ENCODE measurements at regions not wholly inside any gene's neighbourhood (a gene's known extent, or its start where the extent isn't known, plus 50 kb on each side); places are given as distances from the start of the nearest gene placed in this dataset.

- peak overlapping the region; percentile 100 for H4K91ac ChIP-seq (ENCODE audit: insufficient read depth, low read depth, low read length)
- H3K56ac ChIP-seq (ENCODE audit: extremely low read depth, insufficient read depth, low read length): peak overlapping the region; percentile 91
- peak overlapping the region; percentile 100 for H3K4ac ChIP-seq (ENCODE audit: low read depth, low read length)
- no peaks in the 10 kb centered on the region for H3K9me3 ChIP-seq (ENCODE audit: control insufficient read depth, insufficient read depth, low read length)
- H2BK120ac ChIP-seq (ENCODE audit: low read depth, low read length): peak overlapping the region; percentile 100
- TF ChIP-seq MXI1 (IDR thresholded peaks at IDR 0.05; ENCODE audit: borderline replicate concordance, low read depth, low read length): no peak
- TF ChIP-seq RFX5 (IDR thresholded peaks at IDR 0.05; ENCODE audit: low read depth, low read length): no peak
- no peak for TF ChIP-seq MAZ (IDR thresholded peaks at IDR 0.05; ENCODE audit: borderline replicate concordance, low read depth, low read length)
- TF ChIP-seq MAFK (IDR thresholded peaks at IDR 0.05; ENCODE audit: low read depth, low read length): no peak
- no peak for TF ChIP-seq BHLHE40 (IDR thresholded peaks at IDR 0.05; ENCODE audit: low read depth, low read length)
- no peak for TF ChIP-seq RCOR1 (IDR thresholded peaks at IDR 0.05; ENCODE audit: insufficient replicate concordance, low read length)
- TF ChIP-seq NFE2L2 (IDR thresholded peaks at IDR 0.05; ENCODE audit: low read depth, low read length): no peak
- TF ChIP-seq SMC3 (IDR thresholded peaks at IDR 0.05; ENCODE audit: low read depth, low read length): no peak
- no peak overlapping the region for H2AFZ ChIP-seq (replicated peaks; ENCODE audit: low read length, poor library complexity)
- ChIA-PET POLR2A (ENCODE audit: unreplicated experiment) (interaction anchor here (2.6 kb wide), 1 partner anchor 32 kb away, joined by 12 read pairs; no protein-coding TSS in a partner anchor), CTCF (interaction anchor here (0.5 to 1.1 kb wide), 2 partner anchors 189 to 260 kb away, joined by 4 to 10 read pairs; no protein-coding TSS in a partner anchor)
- peak overlapping the region; percentile 0; the same call in 1 of the 2 replicates for H3K9ac ChIP-seq (ENCODE audit: low read depth, low read length)
- no CpG with 5 or more reads among the region's 1 CpG for WGBS, 2 experiments (ENCODE audit: extremely low coverage in 2 of 2, insufficient read length in 1 of 2)
- H3K27ac ChIP-seq (ENCODE audit: insufficient read depth, low read length): peak overlapping the region; percentile 49
- peak overlapping the region; percentile 98 for H4K5ac ChIP-seq (ENCODE audit: low read depth, low read length)
- H3K23ac ChIP-seq (ENCODE audit: low read depth, low read length): peak overlapping the region; percentile 99
- H2AK9ac ChIP-seq (replicated peaks; ENCODE audit: low read depth, low read length, poor library complexity): peak overlapping the region; percentile 12
- peak overlapping the region; percentile 91 for H3K18ac ChIP-seq (ENCODE audit: low read depth, low read length)
- in situ Hi-C loops (cut with MboI; ENCODE audit: low sequenced_read_pairs) (no loop called here), intact Hi-C loops (cut with micrococcal nuclease) (no loop called here), dilution Hi-C loops (cut with HindIII; ENCODE audit: low sequenced_read_pairs, unreplicated experiment) (no loop called here)
- peak overlapping the region; percentile 92; the same call in 2 of the 3 replicates for H2BK15ac ChIP-seq (ENCODE audit: low read depth, low read length)
- H3K27me3 ChIP-seq (ENCODE audit: control insufficient read depth, insufficient read depth, low read length): no peaks in the 10 kb centered on the region
- H3K9me1 ChIP-seq (ENCODE audit: insufficient read depth, low read length): peaks cover 19% of the 10 kb centered on the region
- DNase-seq (no peak), ATAC-seq (ENCODE audit: low read depth) (no peak)
- no peaks in the 10 kb centered on the region for H3K36me3 ChIP-seq (ENCODE audit: control insufficient read depth, insufficient read depth, low read length)
- peak overlapping the region; percentile 99 for H2AK5ac ChIP-seq (ENCODE audit: low read depth, low read length)
- H4K8ac ChIP-seq (ENCODE audit: low read depth in 2 of 2, low read length in 2 of 2): peak overlapping the region; percentile 58 to 99
- no peak overlapping the region for H3K4me3 ChIP-seq (ENCODE audit: insufficient read depth, low read depth, low read length)
- peak overlapping the region; percentile 94 for H2BK5ac ChIP-seq (ENCODE audit: low read depth, low read length, poor library complexity, severe bottlenecking)
- H3K79me1 ChIP-seq (ENCODE audit: low read depth in 1 of 2, low read length in 2 of 2): peaks cover 0 to 22% of the 10 kb centered on the region in 2 experiments; a peak in 2 of 4 replicates
- no peak overlapping the region for H3K4me2 ChIP-seq (ENCODE audit: low read depth, low read length)
- peak overlapping the region; percentile 100 for H2BK20ac ChIP-seq (ENCODE audit: low read depth, low read length)
- H4K20me1 ChIP-seq (ENCODE audit: insufficient read depth, low read length): no peaks in the 10 kb centered on the region
- H3K4me1 ChIP-seq (ENCODE audit: control insufficient read depth, insufficient read depth, low read length): peaks cover 18% of the 10 kb centered on the region
- no TSS peak for BruUV-seq (replicated peaks)
- H3K14ac ChIP-seq (replicated peaks; ENCODE audit: low read depth, low read length): peak overlapping the region; percentile 87
These were observed 109.3 kb downstream of the TNFSF18 start for GRCh38 chr1:172941471-172941870.

Data from IMR-90 (cell line).